Gastroesophageal sphincter (tissue), 3 donors: ENCODE measurements at regions not wholly inside any gene's neighbourhood (a gene's known extent, or its start where the extent isn't known, plus 50 kb on each side); places are given as distances from the start of the nearest gene placed in this dataset.

Experiments
- POLR2A ChIP-seq, 2 donors: fragments of 450-650 bp; IDR thresholded peaks; one replicate each; pipeline ENCODE4 v1.6.1; 2017; ENCODE audit warnings: antibody characterized with exemption in 2 of 2, mild to moderate bottlenecking in 2 of 2, moderate library complexity in 1 of 2
- TF ChIP-seq, protein P1 (sequence below), 4 experiments: fragments of 200-600 bp in 2 of 4; fragments of 450-650 bp in 2 of 4; sonication (generic) in 1 of 4; IDR thresholded peaks; one replicate each; pipeline ENCODE4 v1.5.1; 2017 to 2019; ENCODE audit warnings: antibody characterized with exemption in 4 of 4, mild to moderate bottlenecking in 2 of 4, moderate library complexity in 2 of 4

DNA sequence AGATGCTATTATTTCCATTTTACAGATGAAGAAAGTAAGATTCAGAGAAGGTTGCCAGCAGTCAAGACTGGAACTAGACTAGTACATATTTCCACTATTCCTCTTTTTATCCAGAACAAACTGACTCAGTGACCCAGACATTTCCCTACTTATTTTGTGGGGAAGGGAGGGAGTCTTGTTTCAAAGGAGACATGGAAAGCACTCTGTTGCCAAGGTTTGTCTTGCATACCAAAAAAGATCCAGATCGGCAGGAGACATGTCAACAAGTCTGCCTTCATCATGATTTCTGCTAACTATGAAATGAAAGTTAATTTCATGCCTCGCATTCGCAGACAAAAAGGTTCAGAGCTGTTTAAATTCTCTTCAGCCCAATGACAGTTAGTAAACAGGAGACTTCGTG lies 328.3 kb downstream of the DHX15 start:
- TF ChIP-seq, protein P1, sequence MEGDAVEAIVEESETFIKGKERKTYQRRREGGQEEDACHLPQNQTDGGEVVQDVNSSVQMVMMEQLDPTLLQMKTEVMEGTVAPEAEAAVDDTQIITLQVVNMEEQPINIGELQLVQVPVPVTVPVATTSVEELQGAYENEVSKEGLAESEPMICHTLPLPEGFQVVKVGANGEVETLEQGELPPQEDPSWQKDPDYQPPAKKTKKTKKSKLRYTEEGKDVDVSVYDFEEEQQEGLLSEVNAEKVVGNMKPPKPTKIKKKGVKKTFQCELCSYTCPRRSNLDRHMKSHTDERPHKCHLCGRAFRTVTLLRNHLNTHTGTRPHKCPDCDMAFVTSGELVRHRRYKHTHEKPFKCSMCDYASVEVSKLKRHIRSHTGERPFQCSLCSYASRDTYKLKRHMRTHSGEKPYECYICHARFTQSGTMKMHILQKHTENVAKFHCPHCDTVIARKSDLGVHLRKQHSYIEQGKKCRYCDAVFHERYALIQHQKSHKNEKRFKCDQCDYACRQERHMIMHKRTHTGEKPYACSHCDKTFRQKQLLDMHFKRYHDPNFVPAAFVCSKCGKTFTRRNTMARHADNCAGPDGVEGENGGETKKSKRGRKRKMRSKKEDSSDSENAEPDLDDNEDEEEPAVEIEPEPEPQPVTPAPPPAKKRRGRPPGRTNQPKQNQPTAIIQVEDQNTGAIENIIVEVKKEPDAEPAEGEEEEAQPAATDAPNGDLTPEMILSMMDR (IDR thresholded peaks at IDR 0.05), result no peak
- no peak for TF ChIP-seq POLR2A (IDR thresholded peaks at IDR 0.05)
